ENCODE measurements at regions not wholly inside any gene's neighbourhood (a gene's known extent, or its start where the extent isn't known, plus 50 kb on each side); places are given as distances from the start of the nearest gene placed in this dataset.

DNA sequence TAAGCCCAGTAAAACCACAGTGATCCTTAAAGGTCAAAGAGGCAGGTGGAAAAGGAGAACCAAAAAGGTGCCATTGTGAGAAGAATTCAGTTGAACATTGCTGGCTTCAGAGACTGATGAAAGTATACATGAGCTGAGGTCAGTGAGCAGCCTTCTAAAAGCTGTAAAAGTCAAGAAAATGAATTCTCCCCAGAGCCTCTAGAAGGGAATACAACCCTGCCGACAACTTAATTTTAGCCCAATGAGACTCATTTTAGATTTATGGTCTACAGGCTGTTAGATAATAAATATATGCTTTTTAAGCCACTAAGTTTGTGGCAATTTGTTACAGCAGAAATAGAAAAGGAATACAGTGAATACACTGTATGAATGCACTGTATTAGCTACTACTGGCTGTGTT, 911.4 kb downstream of the TRIB2 start:
- Histone ChIP-seq H3K4me1 (ENCODE audit: control insufficient read depth, extremely low read depth, insufficient read depth, low read length) (no peaks in the 10 kb centered on the region), H3K9me3 (replicated peaks; ENCODE audit: control insufficient read depth, insufficient read depth, low read length) (peaks cover 2% of the 10 kb centered on the region), H3K36me3 (ENCODE audit: control insufficient read depth in 2 of 2, extremely low read depth in 1 of 2, insufficient read depth in 2 of 2, low read length in 2 of 2) (no peaks in the 10 kb centered on the region), H3K9ac (replicated peaks; ENCODE audit: extremely low read depth, insufficient read depth, low read length) (no peak overlapping the region), H3K27me3 (ENCODE audit: control insufficient read depth in 2 of 2, insufficient read depth in 2 of 2, low read length in 2 of 2) (no peaks in the 10 kb centered on the region), H3K4me2 (ENCODE audit: insufficient read depth, low read length) (no peak overlapping the region), H4K20me1 (replicated peaks; ENCODE audit: control insufficient read depth, extremely low read depth, insufficient read depth, low read length) (no peaks in the 10 kb centered on the region), H3K9me1 (replicated peaks; ENCODE audit: control insufficient read depth, extremely low read depth, insufficient read depth, low read length) (no peaks in the 10 kb centered on the region), H2AFZ (ENCODE audit: low read depth, low read length) (no peak overlapping the region), H3K79me2 (ENCODE audit: control insufficient read depth, insufficient read depth, low read length) (no peaks in the 10 kb centered on the region), H3K27ac (ENCODE audit: insufficient read depth, low read depth, low read length) (no peak overlapping the region), H3K4me3 (replicated peaks in 1 of 3; ENCODE audit: insufficient read depth in 1 of 3, low read depth in 1 of 3, low read length in 3 of 3) (no peak overlapping the region)
- POLR2A ChIA-PET: no interaction called here
- dilution Hi-C loops (cut with MboI; ENCODE audit: extremely low pct_ligation_motif_present, low sequenced_read_pairs): no loop called here
- BruUV-seq (replicated peaks): no TSS peak
- TF ChIP-seq JUN (IDR thresholded peaks at IDR 0.05; ENCODE audit: borderline replicate concordance, insufficient read depth, insufficient read length, low read depth) (no peak), POLR2AphosphoS5 (IDR thresholded peaks at IDR 0.05; ENCODE audit: insufficient read depth, low read depth, low read length) (no peak), EZH2 (IDR thresholded peaks at IDR 0.05; ENCODE audit: borderline replicate concordance, low read depth, low read length, severe bottlenecking) (no peak), GATA2 (IDR thresholded peaks at IDR 0.05; ENCODE audit: insufficient read depth, insufficient read length, low read depth, low read length) (no peak), FOS (IDR thresholded peaks at IDR 0.05; ENCODE audit: borderline replicate concordance, insufficient read depth, low read length) (no peak), POLR2A (IDR thresholded peaks at IDR 0.05; ENCODE audit: low read depth, low read length) (no peak), MYC (IDR thresholded peaks at IDR 0.05; ENCODE audit: low read depth, low read length) (no peak)
- TF ChIP-seq, protein P1, sequence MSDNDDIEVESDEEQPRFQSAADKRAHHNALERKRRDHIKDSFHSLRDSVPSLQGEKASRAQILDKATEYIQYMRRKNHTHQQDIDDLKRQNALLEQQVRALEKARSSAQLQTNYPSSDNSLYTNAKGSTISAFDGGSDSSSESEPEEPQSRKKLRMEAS (IDR thresholded peaks at IDR 0.05; ENCODE audit: insufficient read depth, insufficient read length): no peak
- TF ChIP-seq, protein P2, sequence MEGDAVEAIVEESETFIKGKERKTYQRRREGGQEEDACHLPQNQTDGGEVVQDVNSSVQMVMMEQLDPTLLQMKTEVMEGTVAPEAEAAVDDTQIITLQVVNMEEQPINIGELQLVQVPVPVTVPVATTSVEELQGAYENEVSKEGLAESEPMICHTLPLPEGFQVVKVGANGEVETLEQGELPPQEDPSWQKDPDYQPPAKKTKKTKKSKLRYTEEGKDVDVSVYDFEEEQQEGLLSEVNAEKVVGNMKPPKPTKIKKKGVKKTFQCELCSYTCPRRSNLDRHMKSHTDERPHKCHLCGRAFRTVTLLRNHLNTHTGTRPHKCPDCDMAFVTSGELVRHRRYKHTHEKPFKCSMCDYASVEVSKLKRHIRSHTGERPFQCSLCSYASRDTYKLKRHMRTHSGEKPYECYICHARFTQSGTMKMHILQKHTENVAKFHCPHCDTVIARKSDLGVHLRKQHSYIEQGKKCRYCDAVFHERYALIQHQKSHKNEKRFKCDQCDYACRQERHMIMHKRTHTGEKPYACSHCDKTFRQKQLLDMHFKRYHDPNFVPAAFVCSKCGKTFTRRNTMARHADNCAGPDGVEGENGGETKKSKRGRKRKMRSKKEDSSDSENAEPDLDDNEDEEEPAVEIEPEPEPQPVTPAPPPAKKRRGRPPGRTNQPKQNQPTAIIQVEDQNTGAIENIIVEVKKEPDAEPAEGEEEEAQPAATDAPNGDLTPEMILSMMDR (IDR thresholded peaks at IDR 0.05; ENCODE audit: extremely low read depth in 1 of 2, insufficient read depth in 1 of 2, low read depth in 1 of 2, low read length in 2 of 2): no peak
- intact Hi-C loops (cut with micrococcal nuclease): no loop called here
- CTCF ChIA-PET: no interaction called here
- DNase-seq (ENCODE audit: low read depth, low spot score): no peak
- FAIRE-seq: no peak

All from endothelial cell of umbilical vein (primary cell).